ENCODE measurements at regions not wholly inside any gene's neighbourhood (a gene's known extent, or its start where the extent isn't known, plus 50 kb on each side); places are given as distances from the start of the nearest gene placed in this dataset.

- POLR2A ChIA-PET (ENCODE audit: low non-redundant PET), result no interaction called here
Observed at GRCh38 chr11:98136357-98136756, 884.4 kb upstream of the CNTN5 start.

GRCh38 chr11:98137437-98137836 lies 883.3 kb upstream of the CNTN5 start:
- Histone ChIP-seq H3K4me3 (ENCODE audit: low read depth, low read length, poor library complexity, severe bottlenecking) (no peak overlapping the region), H3K4me1 (ENCODE audit: insufficient read depth, low read length, poor library complexity, severe bottlenecking) (no peaks in the 10 kb centered on the region), H3K27me3 (replicated peaks; ENCODE audit: insufficient read depth, low read depth, low read length, poor library complexity) (no peaks in the 10 kb centered on the region), H3K27ac (ENCODE audit: low read depth, low read length, poor library complexity, severe bottlenecking) (no peak overlapping the region), H3K36me3 (ENCODE audit: insufficient read depth, low read length, poor library complexity, severe bottlenecking) (no peaks in the 10 kb centered on the region), H3K9me3 (ENCODE audit: low read depth, low read length, poor library complexity, severe bottlenecking) (peaks cover 9% of the 10 kb centered on the region)
- TF ChIP-seq EZH2 (IDR thresholded peaks at IDR 0.05; ENCODE audit: borderline replicate concordance, low read depth, low read length, poor library complexity, severe bottlenecking) (no peak), CTCF (conservative IDR thresholded peaks at IDR 0.05; ENCODE audit: low read depth, low read length) (no peak)
- intact Hi-C loops (cut with micrococcal nuclease; ENCODE audit: unreplicated experiment), result no loop called here
- BruUV-seq (replicated peaks), result no TSS peak
- DNase-seq (ENCODE audit: low spot score), result no peak
- CTCF ChIA-PET, result no interaction called here
- POLR2A ChIA-PET (ENCODE audit: low non-redundant PET), result no interaction called here

More at GRCh38 chr11:98136357-98136756, 884.4 kb upstream of the CNTN5 start:
- Histone ChIP-seq H3K36me3 (ENCODE audit: insufficient read depth, low read length, poor library complexity, severe bottlenecking) (no peaks in the 10 kb centered on the region), H3K4me1 (ENCODE audit: insufficient read depth, low read length, poor library complexity, severe bottlenecking) (no peaks in the 10 kb centered on the region), H3K27me3 (replicated peaks; ENCODE audit: insufficient read depth, low read depth, low read length, poor library complexity) (no peaks in the 10 kb centered on the region), H3K4me3 (ENCODE audit: low read depth, low read length, poor library complexity, severe bottlenecking) (no peak overlapping the region), H3K9me3 (ENCODE audit: low read depth, low read length, poor library complexity, severe bottlenecking) (peaks cover 16% of the 10 kb centered on the region), H3K27ac (ENCODE audit: low read depth, low read length, poor library complexity, severe bottlenecking) (no peak overlapping the region)
- TF ChIP-seq CTCF (conservative IDR thresholded peaks at IDR 0.05; ENCODE audit: low read depth, low read length) (no peak), EZH2 (IDR thresholded peaks at IDR 0.05; ENCODE audit: borderline replicate concordance, low read depth, low read length, poor library complexity, severe bottlenecking) (no peak)
- no peak for DNase-seq (ENCODE audit: low spot score)
- CTCF ChIA-PET, result no interaction called here
- intact Hi-C loops (cut with micrococcal nuclease; ENCODE audit: unreplicated experiment), result no loop called here
- BruUV-seq (replicated peaks), result no TSS peak

- no peak overlapping the region for H3K4me3 ChIP-seq (ENCODE audit: low read depth, low read length, poor library complexity, severe bottlenecking)
- no peaks in the 10 kb centered on the region for H3K27me3 ChIP-seq (replicated peaks; ENCODE audit: insufficient read depth, low read depth, low read length, poor library complexity)
- no peak overlapping the region for H3K27ac ChIP-seq (ENCODE audit: low read depth, low read length, poor library complexity, severe bottlenecking)
- TF ChIP-seq CTCF (conservative IDR thresholded peaks at IDR 0.05; ENCODE audit: low read depth, low read length) (no peak), EZH2 (IDR thresholded peaks at IDR 0.05; ENCODE audit: borderline replicate concordance, low read depth, low read length, poor library complexity, severe bottlenecking) (no peak)
- no TSS peak for BruUV-seq (replicated peaks)
- peaks cover 19% of the 10 kb centered on the region for H3K9me3 ChIP-seq (ENCODE audit: low read depth, low read length, poor library complexity, severe bottlenecking)
- POLR2A ChIA-PET (ENCODE audit: low non-redundant PET), result no interaction called here
- no peaks in the 10 kb centered on the region for H3K4me1 ChIP-seq (ENCODE audit: insufficient read depth, low read length, poor library complexity, severe bottlenecking)
- no peak for DNase-seq (ENCODE audit: low spot score)
- intact Hi-C loops (cut with micrococcal nuclease; ENCODE audit: unreplicated experiment), result no loop called here
- H3K36me3 ChIP-seq (ENCODE audit: insufficient read depth, low read length, poor library complexity, severe bottlenecking), result no peaks in the 10 kb centered on the region
- CTCF ChIA-PET, result no interaction called here
Observed at GRCh38 chr11:98143661-98144060, 877.1 kb upstream of the CNTN5 start.

All from A673 (cell line).